Inflammatory macrophage treated with lipopolysaccharide for 1 hour (primary cell): ENCODE measurements at regions not wholly inside any gene's neighbourhood (a gene's known extent, or its start where the extent isn't known, plus 50 kb on each side); places are given as distances from the start of the nearest gene placed in this dataset.
"Not testable (repeated sequence)": the region's sequence is repeated elsewhere in the genome, so short reads cannot be mapped to it uniquely, and the experiment has no call there.

Source experiments
- DNase-seq, 2 donors: peaks; one replicate each; pipeline ENCODE4 v3.0.0-alpha.2; 2020 to 2022

GRCh38 chr10:117492504-117492903, 50.0 kb upstream of the EMX2 start:
- no peak for DNase-seq

- DNase-seq: no peak
Measured at GRCh38 chr10:117488004-117488403, 54.5 kb upstream of the EMX2 start.

- DNase-seq: no peak
Measured at GRCh38 chr10:117486606-117487005, 55.9 kb upstream of the EMX2 start.

- no peak for DNase-seq
Measured at GRCh38 chr10:117483056-117483590, 59.4 kb upstream of the EMX2 start.

- DNase-seq: not testable (repeated sequence)
Measured at GRCh38 chr10:117481011-117481410, 61.5 kb upstream of the EMX2 start.

GRCh38 chr10:117480097-117480496, 62.4 kb upstream of the EMX2 start:
- no peak for DNase-seq

- DNase-seq: no peak
Measured at GRCh38 chr10:117477961-117478670, 64.4 kb upstream of the EMX2 start.

- DNase-seq: no peak
Measured at GRCh38 chr10:117477211-117477947, 65.2 kb upstream of the EMX2 start.

- no peak for DNase-seq
Measured at GRCh38 chr10:117476716-117477115, 65.8 kb upstream of the EMX2 start.

- DNase-seq: no peak
Measured at GRCh38 chr10:117476281-117476680, 66.3 kb upstream of the EMX2 start.

- no peak for DNase-seq
Measured at GRCh38 chr10:117472872-117473271, 69.7 kb upstream of the EMX2 start.

- DNase-seq: no peak
Measured at GRCh38 chr10:117471344-117471874, 71.1 kb upstream of the EMX2 start.

GRCh38 chr10:117470733-117471132, 71.8 kb upstream of the EMX2 start:
- DNase-seq: no peak

- no peak for DNase-seq
Measured at GRCh38 chr10:117468665-117469064, 73.9 kb upstream of the EMX2 start.

- DNase-seq: no peak
Measured at GRCh38 chr10:117464176-117464575, 78.4 kb upstream of the EMX2 start.

GRCh38 chr10:117463545-117463920, 79.0 kb upstream of the EMX2 start:
- no peak for DNase-seq

GRCh38 chr10:117462816-117463544, 79.6 kb upstream of the EMX2 start:
- no peak for DNase-seq

- no peak for DNase-seq
Measured at GRCh38 chr10:117462424-117462792, 80.1 kb upstream of the EMX2 start.

- DNase-seq: no peak
Measured at GRCh38 chr10:117461766-117462423, 80.7 kb upstream of the EMX2 start.

- DNase-seq: no peak
Measured at GRCh38 chr10:117460846-117461765, 81.4 kb upstream of the EMX2 start.

GRCh38 chr10:117458571-117458970, 83.3 kb upstream of the PDZD8 start:
- no peak for DNase-seq

GRCh38 chr10:117457932-117458331, 82.7 kb upstream of the PDZD8 start:
- no peak for DNase-seq
